ENCODE measurements at regions not wholly inside any gene's neighbourhood (a gene's known extent, or its start where the extent isn't known, plus 50 kb on each side); places are given as distances from the start of the nearest gene placed in this dataset.

- TF ChIP-seq GATA3 (IDR thresholded peaks at IDR 0.05; ENCODE audit: low read depth, low read length) (no peak), GATA2 (IDR thresholded peaks at IDR 0.05; ENCODE audit: low read depth, low read length) (no peak)
Measured at GRCh38 chr1:166272155-166272554, 105.4 kb upstream of the FAM78B start.
